OCI-LY1 (cell line): ENCODE measurements at regions not wholly inside any gene's neighbourhood (a gene's known extent, or its start where the extent isn't known, plus 50 kb on each side); places are given as distances from the start of the nearest gene placed in this dataset.

Experiments used
- CTCF ChIP-seq: fragments of 200-600 bp; sonication (generic), shearing (Covaris generic); IDR thresholded peaks from 2 replicates; pipeline ENCODE4 v1.5.1; 2017; ENCODE audit warnings: mild to moderate bottlenecking, antibody characterized with exemption, low read length, moderate library complexity, mixed read lengths
- EZH2 ChIP-seq: fragments of 200-600 bp; sonication (generic), shearing (Covaris generic); IDR thresholded peaks from 2 replicates; pipeline ENCODE4 v1.8.0; 2017; ENCODE audit warnings: borderline replicate concordance, mixed run types, mild to moderate bottlenecking, antibody characterized with exemption, low read length, moderate library complexity, mixed read lengths

- TF ChIP-seq CTCF (no peak), EZH2 (no peak)
These were observed 51.3 kb upstream of the CERS6 start for GRCh38 chr2:168404764-168405163.
